Activated CD8-positive, alpha-beta memory T cell treated with anti-CD3 and anti-CD28 coated beads for 48 hours (primary cell): ENCODE measurements at regions not wholly inside any gene's neighbourhood (a gene's known extent, or its start where the extent isn't known, plus 50 kb on each side); places are given as distances from the start of the nearest gene placed in this dataset.

Source experiments
- DNase-seq, 3 experiments: peaks; one replicate each; pipeline ENCODE4 v3.0.0-alpha.2; 2020; ENCODE audit warnings: low read depth in 2 of 3, low spot score in 2 of 3

DNA sequence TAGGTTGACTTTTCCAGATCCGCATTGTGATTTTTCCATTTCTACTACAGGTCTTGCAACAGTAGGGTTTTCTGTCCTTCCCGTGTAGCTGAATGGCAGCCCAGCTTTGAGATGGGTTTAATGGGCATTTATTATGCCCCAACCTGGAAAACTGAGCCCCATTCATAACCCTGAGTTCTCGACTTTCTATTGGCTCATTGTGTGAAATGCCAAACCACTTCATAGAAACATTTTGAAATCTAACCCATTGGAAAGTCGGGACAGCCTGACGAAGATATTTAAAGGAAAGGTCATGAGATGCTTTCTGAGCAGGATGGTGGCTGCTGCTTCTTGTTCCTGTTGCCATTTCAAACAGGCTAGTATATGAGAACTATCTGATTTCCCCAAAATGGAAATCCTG, 203.5 kb downstream of the ZFP36L2 start:
- no peak for DNase-seq

GRCh38 chr2:43021791-43022509, 204.5 kb downstream of the ZFP36L2 start:
- no peak for DNase-seq

DNA sequence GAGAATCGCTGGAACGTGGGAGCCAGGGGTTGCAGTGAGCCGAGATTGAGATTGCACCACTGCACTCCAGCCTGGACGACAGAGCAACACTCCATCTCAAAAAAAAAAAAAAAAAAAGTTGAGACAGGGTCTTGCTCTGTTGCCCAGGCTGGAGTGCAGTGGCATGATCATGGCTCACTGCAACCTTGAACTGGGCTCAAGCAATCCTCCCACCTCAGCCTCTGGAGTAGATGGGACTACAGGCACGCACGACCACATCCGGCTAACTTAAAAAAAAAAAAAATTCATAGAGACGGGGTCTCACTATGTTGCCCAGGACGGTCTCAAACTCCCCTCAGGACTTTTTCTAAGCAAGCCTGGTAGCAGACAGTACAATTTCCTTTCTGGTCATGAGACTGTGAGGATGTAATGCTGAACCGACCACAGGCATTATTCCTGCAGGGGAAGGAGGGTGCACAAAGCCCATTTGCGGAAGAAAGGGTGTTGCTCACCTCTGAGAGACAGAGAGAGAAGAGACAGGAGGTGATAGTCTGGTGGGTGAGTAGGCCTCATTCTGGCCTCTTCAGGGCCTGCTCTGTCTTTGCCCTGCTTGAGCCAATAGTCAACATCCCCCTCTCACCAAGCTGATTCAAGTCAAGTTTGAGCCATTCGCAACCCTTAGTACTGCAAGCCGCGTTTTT, 205.3 kb downstream of the ZFP36L2 start:
- no peak for DNase-seq

DNA sequence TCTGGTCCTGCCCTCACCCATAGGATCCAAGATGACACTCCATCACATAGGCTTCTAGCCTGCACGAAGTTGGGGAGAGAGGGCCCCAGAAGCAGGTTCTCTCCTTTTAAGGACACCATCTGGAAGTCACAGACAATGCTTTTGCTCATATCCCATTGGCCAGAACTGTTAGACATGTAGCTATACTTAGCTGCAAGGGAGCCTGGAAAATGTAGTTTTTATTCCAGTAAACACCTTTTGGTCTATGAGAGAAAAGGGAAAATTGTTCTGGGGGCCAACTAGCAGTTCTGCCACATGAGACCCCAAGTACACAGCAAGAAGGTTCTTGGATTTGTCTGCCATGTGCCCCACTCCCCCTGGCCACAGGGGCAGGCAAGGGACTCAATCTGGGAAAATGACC, 206.1 kb downstream of the ZFP36L2 start:
- DNase-seq = no peak

DNA sequence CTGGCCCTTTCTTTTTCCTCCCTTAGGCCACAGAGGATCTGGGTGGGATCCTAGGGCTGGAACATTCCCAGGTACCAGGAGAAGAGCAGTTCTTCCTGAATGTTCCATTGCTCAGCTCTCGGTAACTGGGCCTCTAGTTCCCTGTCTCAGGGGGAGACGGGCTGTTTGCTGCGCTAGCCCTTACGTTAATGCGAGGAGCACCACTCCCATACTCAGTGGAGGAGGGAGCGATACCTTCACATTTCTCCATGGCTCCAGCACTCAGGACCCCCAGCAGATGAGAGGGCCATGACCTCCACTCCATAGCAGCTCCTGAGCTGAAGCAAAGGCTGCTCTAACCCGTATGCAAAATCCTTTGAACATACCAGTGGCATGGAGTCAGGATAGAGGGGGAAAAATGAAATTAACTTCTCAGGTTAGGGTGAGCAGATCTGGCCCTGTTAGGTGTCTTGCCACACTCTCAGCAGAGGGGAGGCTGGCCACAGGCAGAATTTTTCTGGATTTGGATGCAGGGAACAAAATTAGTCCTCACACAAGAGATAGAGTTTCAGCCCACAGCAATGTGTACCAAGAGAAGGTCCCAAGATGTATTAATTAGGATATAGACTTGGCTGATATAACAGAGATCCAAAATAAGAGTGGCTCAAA, 206.7 kb downstream of the ZFP36L2 start:
- no peak for DNase-seq

GRCh38 chr2:43019025-43019367, 207.4 kb downstream of the ZFP36L2 start:
- no peak for DNase-seq

DNA sequence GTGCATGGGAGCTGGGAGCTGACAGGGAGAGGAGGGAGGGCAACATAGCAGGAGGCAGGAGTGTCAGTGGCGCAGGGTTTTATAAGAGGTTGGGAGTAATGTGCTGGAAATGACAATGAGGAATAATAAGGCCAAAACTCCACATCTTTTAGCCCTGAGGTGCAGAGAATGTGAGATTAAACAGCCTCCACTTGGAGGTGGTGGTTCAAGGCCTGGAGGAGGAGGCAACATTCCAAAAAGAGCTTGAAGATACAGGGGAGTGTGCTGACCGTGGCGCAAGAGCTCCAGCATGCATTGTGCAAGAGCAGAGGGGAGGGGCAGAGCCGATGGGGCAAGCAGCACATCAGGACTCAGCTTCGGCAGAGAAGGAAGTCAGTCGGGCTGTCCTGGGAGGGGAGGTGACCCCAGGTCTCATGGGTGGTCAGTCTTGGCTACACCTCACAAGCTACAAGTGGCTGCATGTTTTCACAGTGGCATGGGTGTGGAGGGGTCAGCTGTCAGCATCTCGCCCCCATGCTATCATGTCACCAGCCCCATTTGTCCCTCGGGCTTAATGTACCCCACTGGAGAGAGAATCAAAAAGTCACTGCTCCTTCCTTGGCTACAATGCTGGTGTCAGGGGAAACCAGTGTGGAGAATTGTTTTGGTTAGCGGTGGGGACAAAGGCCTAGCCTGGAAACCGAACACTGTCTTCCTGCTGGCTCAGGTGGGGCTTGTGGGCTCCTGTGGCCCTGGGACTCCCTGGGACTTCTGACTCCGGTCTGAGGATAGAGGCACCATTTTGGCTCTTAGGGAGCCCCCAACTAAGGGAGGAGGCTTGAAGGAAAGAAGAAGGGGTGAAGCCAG, 208.0 kb downstream of the ZFP36L2 start:
- no peak for DNase-seq

- DNase-seq = no peak
Measured at GRCh38 chr2:43013821-43014345, 212.5 kb downstream of the ZFP36L2 start.

GRCh38 chr2:43012966-43013365, 213.4 kb downstream of the ZFP36L2 start:
- DNase-seq = no peak

DNA sequence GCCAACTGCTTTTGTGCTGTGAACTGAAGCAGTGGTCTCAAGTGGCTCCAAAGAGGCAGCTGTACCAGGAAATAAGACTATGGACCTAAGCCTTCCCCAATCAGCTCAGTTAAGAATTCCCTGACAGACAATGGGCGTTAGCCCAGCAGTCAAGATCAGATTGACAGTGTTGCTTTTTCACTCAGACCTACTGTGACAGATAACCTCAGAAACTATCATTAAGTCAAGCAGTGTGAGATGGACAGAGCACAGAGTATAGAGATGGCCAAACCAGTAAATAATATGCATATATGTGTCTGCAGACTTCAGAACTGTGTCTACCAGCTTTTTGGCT, 215.3 kb downstream of the ZFP36L2 start:
- DNase-seq = no peak

- DNase-seq = no peak
Measured at GRCh38 chr2:43010438-43011157, 215.8 kb downstream of the ZFP36L2 start.

GRCh38 chr2:43009448-43009847, 217.0 kb downstream of the ZFP36L2 start:
- DNase-seq = no peak

- DNase-seq = no peak
Measured at GRCh38 chr2:43008388-43008787, 216.0 kb upstream of the HAAO start.

DNA sequence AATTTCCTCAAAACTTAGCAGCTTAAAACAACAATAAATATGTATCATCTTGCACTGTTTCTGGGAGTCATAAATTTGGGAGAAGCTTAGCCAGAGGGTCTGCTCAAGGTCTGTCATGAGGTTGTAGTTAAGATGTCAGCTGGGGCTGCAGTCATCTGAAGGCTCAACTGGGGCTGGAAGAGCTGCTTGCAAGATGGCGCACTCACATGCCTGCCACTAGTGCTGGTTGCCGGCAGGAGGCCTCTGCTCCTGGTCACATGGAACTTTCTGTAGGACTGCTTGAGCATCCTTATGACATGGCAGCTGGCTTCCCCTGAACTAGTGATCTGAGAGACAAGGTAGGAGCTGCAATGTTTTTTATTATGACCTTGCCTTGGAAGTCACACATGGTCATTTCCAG, 215.5 kb upstream of the HAAO start:
- no peak for DNase-seq

DNA sequence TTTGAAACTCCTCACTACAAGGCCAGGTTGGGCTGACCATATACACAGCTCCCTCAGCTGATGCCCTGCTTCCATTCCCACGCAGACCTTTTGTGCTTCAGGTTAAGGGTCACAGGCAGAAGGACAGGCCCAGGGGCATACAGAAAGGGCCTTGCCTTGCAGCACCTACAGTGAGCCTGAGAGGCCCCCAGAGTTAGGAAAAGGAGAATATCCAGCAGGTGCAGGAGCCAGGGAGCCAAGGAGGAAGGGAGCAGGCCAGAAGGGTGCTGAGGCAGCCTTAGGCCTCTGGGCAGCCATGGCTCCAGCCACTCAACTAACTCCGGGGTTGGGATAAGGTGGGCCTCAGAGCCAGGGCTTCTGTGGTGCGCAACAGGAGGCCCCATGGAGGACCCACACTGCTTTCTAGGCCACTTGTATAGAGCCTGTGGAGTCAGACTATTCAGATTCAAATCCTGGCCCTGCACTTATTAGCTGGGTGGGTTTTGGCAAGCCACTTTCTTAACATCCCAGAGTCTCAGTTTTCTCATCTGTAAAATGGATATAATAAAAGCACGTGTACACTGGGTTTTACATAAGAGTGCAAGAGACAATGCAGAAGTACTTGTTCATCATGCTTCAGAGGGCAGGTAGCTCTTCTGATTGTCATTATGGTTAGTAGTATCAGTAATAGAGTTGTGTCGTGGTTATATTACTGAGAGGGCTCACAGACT, 214.6 kb upstream of the HAAO start:
- DNase-seq = no peak

- no peak for DNase-seq
Measured at GRCh38 chr2:43005975-43006833, 213.8 kb upstream of the HAAO start.

GRCh38 chr2:43005245-43005974, 213.0 kb upstream of the HAAO start:
- no peak for DNase-seq

- DNase-seq = no peak
Measured at GRCh38 chr2:43004879-43005244, 212.5 kb upstream of the HAAO start.
